ENCODE measurements at regions not wholly inside any gene's neighbourhood (a gene's known extent, or its start where the extent isn't known, plus 50 kb on each side); places are given as distances from the start of the nearest gene placed in this dataset.

- TF ChIP-seq CTCF (IDR thresholded peaks at IDR 0.05; ENCODE audit: insufficient read depth, low read depth, low read length), result no peak
- TF ChIP-seq EZH2 (IDR thresholded peaks at IDR 0.05; ENCODE audit: insufficient read depth, low read length), result no peak
Observed at GRCh38 chr9:2373648-2374047, 247.9 kb upstream of the VLDLR start.

All from astrocyte (in vitro differentiated cells and primary cell).